Spleen (tissue), 11 donors: ENCODE measurements at regions not wholly inside any gene's neighbourhood (a gene's known extent, or its start where the extent isn't known, plus 50 kb on each side); places are given as distances from the start of the nearest gene placed in this dataset.
"Not testable (repeated sequence)": the region's sequence is repeated elsewhere in the genome, so short reads cannot be mapped to it uniquely, and the experiment has no call there.

Experiments used
- DNase-seq: peaks from one replicate; pipeline ENCODE4 v3.0.0-alpha.2; 2020
- H3K27ac ChIP-seq, 8 donors: fragments of 200-600 bp; sonication (generic) in 7 of 8; 1 replicate in 4 of 8; 2 replicates in 4 of 8; pipeline versions ENCODE4 v1.5.0 to v1.8.0; 2016 to 2021; ENCODE audit warnings: inconsistent platforms in 4 of 8, mild to moderate bottlenecking in 4 of 8, moderate library complexity in 1 of 8
- H3K27me3 ChIP-seq, 7 donors: fragments of 200-600 bp; sonication (generic) in 6 of 7; replicated peaks in 1 of 7; 1 replicate in 4 of 7; 2 replicates in 3 of 7; pipeline versions ENCODE4 v1.5.0 to v1.8.0; 2016 to 2021; ENCODE audit warnings: inconsistent platforms in 3 of 7, mild to moderate bottlenecking in 1 of 7
- H3K36me3 ChIP-seq, 6 donors: fragments of 200-600 bp; sonication (generic) in 5 of 6; 1 replicate in 4 of 6; 2 replicates in 2 of 6; pipeline versions ENCODE4 v1.5.0 to v1.8.0; 2016 to 2021; ENCODE audit warnings: inconsistent platforms in 2 of 6
- H3K4me1 ChIP-seq, 6 donors: fragments of 200-600 bp; sonication (generic) in 5 of 6; 1 replicate in 3 of 6; 2 replicates in 3 of 6; pipeline versions ENCODE4 v1.5.0 to v1.8.0; 2016 to 2021; ENCODE audit warnings: inconsistent platforms in 3 of 6
- H3K4me3 ChIP-seq, 8 donors: fragments of 200-600 bp; sonication (generic) in 7 of 8; 1 replicate in 4 of 8; 2 replicates in 4 of 8; pipeline versions ENCODE4 v1.5.0 to v1.8.0; 2016 to 2021; ENCODE audit warnings: inconsistent platforms in 4 of 8, mild to moderate bottlenecking in 4 of 8, moderate library complexity in 2 of 8
- H3K9me3 ChIP-seq, 8 donors: fragments of 200-600 bp; sonication (generic) in 7 of 8; 1 replicate in 4 of 8; 2 replicates in 4 of 8; pipeline versions ENCODE4 v1.5.0 to v1.8.0; 2016 to 2021; ENCODE audit warnings: inconsistent platforms in 4 of 8
- POLR2A ChIP-seq, 3 donors: fragments of 450-650 bp; IDR thresholded peaks; one replicate each; pipeline ENCODE4 v1.5.1; 2017; ENCODE audit warnings: antibody characterized with exemption in 3 of 3, mild to moderate bottlenecking in 1 of 3
- POLR2AphosphoS5 ChIP-seq, 3 donors: sonication (generic); formaldehyde crosslinking; IDR thresholded peaks; one replicate each; pipeline ENCODE4 v1.5.1; 2017; ENCODE audit warnings: antibody characterized with exemption in 3 of 3
- WGBS, 5 donors: extraction: QIAGEN DNeasy Blood & Tissue Kit in 3 of 5; methylation state at CpG; one replicate each; pipeline versions ENCODE4 v1.1.5 to v1.1.7; 2013 to 2018; 5-methylcytosine and 5-hydroxymethylcytosine counted together
- intact Hi-C: fragments of 100-400 bp; cut with DNase I; formaldehyde crosslinking; loops from one replicate; pipeline ENCODE4 v1.15.0; 2023; ENCODE audit warnings: low total_unique reads
- TF ChIP-seq, protein P1 (sequence below), 11 experiments: fragments of 200-600 bp in 7 of 11; fragments of 450-650 bp in 4 of 11; sonication (generic) in 4 of 11; IDR thresholded peaks in 8 of 11; conservative IDR thresholded peaks in 3 of 11; 1 replicate in 7 of 11; 2 replicates in 4 of 11; pipeline versions ENCODE4 v1.4.0 to v1.8.0; 2016 to 2021; ENCODE audit warnings: antibody characterized with exemption in 11 of 11, inconsistent platforms in 4 of 11, mild to moderate bottlenecking in 1 of 11
- donor health status: healthy with polysubstance abuse.
- donor health status: DM: no; HTN: no; CAD: no; lungs with moderate emphysema.
- donor health status: DM: no; HTN: no; CAD: no.
- donor health status: Bipolar disorder and iron deficiency.
- donor health status: healthy.
- donor health status: DM: no; HTN: no; CAD: no.
- donor health status: DM: yes; HTN: yes; CAD: no.

DNA sequence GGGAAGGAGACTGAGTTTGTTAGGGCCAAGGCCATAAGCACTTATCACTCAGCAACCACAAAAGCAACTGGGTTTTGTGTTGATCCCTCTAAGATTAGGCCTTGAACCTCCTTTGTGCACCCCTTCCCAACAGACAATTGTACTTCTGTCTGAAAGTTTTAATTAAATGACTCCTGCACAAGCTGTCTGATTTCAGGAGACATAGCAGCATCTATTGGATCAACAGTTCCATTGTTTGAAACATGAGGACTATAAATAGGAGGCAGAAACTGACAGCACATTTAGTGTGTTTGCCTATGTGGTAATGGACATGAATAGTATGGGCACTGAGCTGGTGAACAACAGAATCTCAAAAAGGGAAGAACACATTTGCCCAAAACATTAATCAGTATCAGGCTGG lies 167.3 kb upstream of the KCNJ6 start:
- Histone ChIP-seq H3K27me3 (no peaks in the 10 kb centered on the region), H3K9me3 (no peaks in the 10 kb centered on the region), H3K4me3 (no peak overlapping the region), H3K36me3 (no peaks in the 10 kb centered on the region), H3K27ac (no peak overlapping the region), H3K4me1 (no peaks in the 10 kb centered on the region)
- intact Hi-C loops = no loop called here
- no peak for TF ChIP-seq POLR2A (IDR thresholded peaks at IDR 0.05)
- TF ChIP-seq POLR2AphosphoS5 (IDR thresholded peaks at IDR 0.05) = no peak
- no peak for DNase-seq

DNA sequence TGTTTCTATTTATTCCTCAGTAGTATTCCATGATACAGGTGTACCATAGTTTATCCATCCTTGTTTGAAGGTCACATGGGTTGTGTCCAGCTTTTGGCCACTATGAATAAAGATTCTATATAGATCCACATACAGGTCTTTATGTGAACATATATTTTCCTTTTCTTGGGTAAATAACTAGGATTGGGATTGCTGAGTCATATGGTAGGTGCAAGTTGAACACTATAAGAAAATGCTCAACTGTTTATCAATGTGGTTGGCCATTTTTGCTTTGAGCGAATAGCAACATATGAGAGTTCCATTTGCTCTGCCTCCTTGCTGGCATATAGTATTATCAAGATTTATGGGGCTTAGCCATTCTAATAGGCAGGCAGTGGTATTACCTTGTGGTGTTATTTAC lies 170.2 kb upstream of the KCNJ15 start:
- H3K36me3 ChIP-seq = no peaks in the 10 kb centered on the region
- DNase-seq = no peak

DNA sequence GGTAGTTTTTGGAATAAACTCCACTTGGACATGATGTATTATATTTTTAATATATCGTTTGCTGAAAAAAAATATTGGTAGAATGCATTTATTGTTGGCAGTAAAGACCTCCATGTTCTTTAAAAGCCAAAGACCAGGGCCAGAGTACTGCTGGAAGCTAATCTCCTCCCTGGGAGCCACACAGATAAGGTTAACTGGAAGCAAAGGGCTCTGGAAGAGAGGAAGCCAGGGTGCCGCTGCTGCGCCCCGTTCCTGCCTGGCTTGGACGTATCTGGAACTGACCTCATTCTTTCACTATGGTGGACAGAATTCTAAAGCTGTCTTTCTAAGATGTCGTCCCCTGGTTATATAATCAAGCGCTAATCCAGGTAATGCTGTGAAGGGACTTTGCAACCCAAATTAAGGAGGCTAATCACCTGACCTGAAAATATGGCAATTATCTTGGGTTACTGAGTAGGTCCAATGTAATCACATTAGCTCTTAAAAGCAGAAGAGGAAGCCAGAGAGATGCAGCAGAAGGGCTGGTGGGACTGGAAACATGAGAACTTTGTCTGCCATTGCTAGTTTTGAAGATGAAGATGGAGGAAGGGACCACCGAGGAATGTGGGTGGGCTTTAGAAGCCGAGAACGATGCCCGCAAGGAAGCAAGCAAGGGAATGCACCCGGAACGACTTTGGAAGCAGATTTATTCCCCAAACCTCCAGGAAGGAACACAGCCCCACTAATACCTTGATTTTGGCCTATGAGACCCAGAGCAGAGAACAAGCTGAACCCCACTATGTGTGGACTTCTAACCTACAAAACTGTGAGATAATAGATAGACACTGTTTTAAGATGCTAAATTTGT lies 167.7 kb upstream of the KCNJ15 start:
- Histone ChIP-seq H3K9me3 (no peaks in the 10 kb centered on the region), H3K27ac (no peak overlapping the region), H3K4me1 (no peaks in the 10 kb centered on the region), H3K4me3 (no peak overlapping the region), H3K27me3 (peaks cover 0 to 12% (median 0%) of the 10 kb centered on the region in 7 donors), H3K36me3 (no peaks in the 10 kb centered on the region)
- 89 to 93% (median 91%) methylated on average over 13 of the region's 13 CpGs for WGBS, 5 donors
- TF ChIP-seq, protein P1, sequence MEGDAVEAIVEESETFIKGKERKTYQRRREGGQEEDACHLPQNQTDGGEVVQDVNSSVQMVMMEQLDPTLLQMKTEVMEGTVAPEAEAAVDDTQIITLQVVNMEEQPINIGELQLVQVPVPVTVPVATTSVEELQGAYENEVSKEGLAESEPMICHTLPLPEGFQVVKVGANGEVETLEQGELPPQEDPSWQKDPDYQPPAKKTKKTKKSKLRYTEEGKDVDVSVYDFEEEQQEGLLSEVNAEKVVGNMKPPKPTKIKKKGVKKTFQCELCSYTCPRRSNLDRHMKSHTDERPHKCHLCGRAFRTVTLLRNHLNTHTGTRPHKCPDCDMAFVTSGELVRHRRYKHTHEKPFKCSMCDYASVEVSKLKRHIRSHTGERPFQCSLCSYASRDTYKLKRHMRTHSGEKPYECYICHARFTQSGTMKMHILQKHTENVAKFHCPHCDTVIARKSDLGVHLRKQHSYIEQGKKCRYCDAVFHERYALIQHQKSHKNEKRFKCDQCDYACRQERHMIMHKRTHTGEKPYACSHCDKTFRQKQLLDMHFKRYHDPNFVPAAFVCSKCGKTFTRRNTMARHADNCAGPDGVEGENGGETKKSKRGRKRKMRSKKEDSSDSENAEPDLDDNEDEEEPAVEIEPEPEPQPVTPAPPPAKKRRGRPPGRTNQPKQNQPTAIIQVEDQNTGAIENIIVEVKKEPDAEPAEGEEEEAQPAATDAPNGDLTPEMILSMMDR (IDR thresholded peaks at IDR 0.05 in 8 of 11, conservative IDR thresholded peaks at IDR 0.05 in 3 of 11) = no peak
- TF ChIP-seq POLR2A (IDR thresholded peaks at IDR 0.05) (no peak), POLR2AphosphoS5 (IDR thresholded peaks at IDR 0.05) (no peak)
- DNase-seq = no peak
- intact Hi-C loops = no loop called here

More for the DNA sequence above, 170.2 kb upstream of the KCNJ15 start:
- peaks cover 0 to 12% (median 0%) of the 10 kb centered on the region in 7 donors for H3K27me3 ChIP-seq
- intact Hi-C loops = no loop called here
- no peak overlapping the region for H3K27ac ChIP-seq
- 89 to 97% (median 93%) methylated on average over 1 of the region's 1 CpG for WGBS, 5 donors
- TF ChIP-seq POLR2AphosphoS5 (IDR thresholded peaks at IDR 0.05) = no peak
- TF ChIP-seq, protein P1 (IDR thresholded peaks at IDR 0.05 in 8 of 11, conservative IDR thresholded peaks at IDR 0.05 in 3 of 11) = no peak
- no peak for TF ChIP-seq POLR2A (IDR thresholded peaks at IDR 0.05)
- no peaks in the 10 kb centered on the region for H3K4me1 ChIP-seq
- no peak overlapping the region for H3K4me3 ChIP-seq
- no peaks in the 10 kb centered on the region for H3K9me3 ChIP-seq

DNA sequence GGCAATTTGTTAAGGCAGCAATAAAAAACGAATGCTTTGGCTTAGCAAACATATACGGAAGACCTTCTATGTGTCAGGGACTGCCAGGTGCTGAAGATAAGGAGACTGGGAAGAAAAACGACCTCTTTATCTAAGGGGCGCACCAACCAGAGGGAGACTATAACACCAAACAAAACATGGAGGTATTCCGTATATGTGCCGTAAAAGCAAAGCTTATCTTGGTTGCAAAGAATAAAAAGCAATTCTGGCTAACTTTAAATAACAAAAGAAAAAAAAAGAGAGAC lies 167.1 kb upstream of the KCNJ15 start:
- Histone ChIP-seq H3K4me3 (no peak overlapping the region), H3K36me3 (no peaks in the 10 kb centered on the region), H3K27ac (no peak overlapping the region), H3K9me3 (no peaks in the 10 kb centered on the region), H3K4me1 (no peaks in the 10 kb centered on the region), H3K27me3 (peaks cover 0 to 12% (median 0%) of the 10 kb centered on the region in 7 donors)
- TF ChIP-seq POLR2A (IDR thresholded peaks at IDR 0.05) (no peak), POLR2AphosphoS5 (IDR thresholded peaks at IDR 0.05) (no peak)
- TF ChIP-seq, protein P1 (IDR thresholded peaks at IDR 0.05 in 8 of 11, conservative IDR thresholded peaks at IDR 0.05 in 3 of 11) = no peak
- DNase-seq = no peak
- intact Hi-C loops = no loop called here
- 68 to 76% (median 71%) methylated on average over 6 of the region's 6 CpGs for WGBS, 5 donors

DNA sequence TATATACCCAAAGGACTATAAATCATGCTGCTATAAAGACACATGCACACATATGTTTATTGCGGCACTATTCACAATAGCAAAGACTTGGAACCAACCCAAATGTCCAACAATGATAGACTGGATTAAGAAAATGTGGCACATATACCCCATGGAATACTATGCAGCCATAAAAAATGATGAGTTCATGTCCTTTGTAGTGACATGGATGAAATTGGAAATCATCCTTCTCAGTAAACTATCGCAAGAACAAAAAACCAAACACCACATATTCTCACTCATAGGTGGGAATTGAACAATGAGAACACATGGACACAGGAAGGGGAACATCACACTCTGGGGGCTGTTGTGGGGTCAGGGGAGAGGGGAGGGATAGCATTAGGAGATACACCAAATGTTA lies 165.7 kb upstream of the KCNJ15 start:
- H3K27ac ChIP-seq, H3K4me1 ChIP-seq, H3K36me3 ChIP-seq, H3K4me3 ChIP-seq, intact Hi-C loops, DNase-seq, H3K9me3 ChIP-seq: not testable (repeated sequence)
- peaks cover 0 to 12% (median 0%) of the 10 kb centered on the region in 7 donors for H3K27me3 ChIP-seq
- 86 to 100% (median 94%) methylated on average over 1 to 2 of the region's 2 CpGs for WGBS, 5 donors
